Trophoblast cell (in vitro differentiated cells and primary cell): ENCODE measurements at regions not wholly inside any gene's neighbourhood (a gene's known extent, or its start where the extent isn't known, plus 50 kb on each side); places are given as distances from the start of the nearest gene placed in this dataset.

ENCODE experiments used
- DNase-seq, 2 donors: peaks; one replicate each; pipeline ENCODE4 v3.0.0-alpha.2; 2016
- H2AFZ ChIP-seq: 2 replicates; pipeline ENCODE4 v1.6.1; 2013; ENCODE audit warnings: low read length, moderate library complexity, mild to moderate bottlenecking; ENCODE audit not compliant: insufficient read depth, poor library complexity
- H2AK5ac ChIP-seq: 2 replicates; pipeline ENCODE4 v1.6.1; 2013; ENCODE audit warnings: mild to moderate bottlenecking, low read length
- H2BK120ac ChIP-seq: 2 replicates; pipeline ENCODE4 v1.6.1; 2013; ENCODE audit warnings: low read length, mild to moderate bottlenecking, moderate library complexity; ENCODE audit not compliant: insufficient read depth, poor library complexity
- H2BK12ac ChIP-seq: 2 replicates; pipeline ENCODE4 v1.6.1; 2013; ENCODE audit warnings: mild to moderate bottlenecking, low read length, moderate library complexity
- H2BK5ac ChIP-seq: 2 replicates; pipeline ENCODE4 v1.6.1; 2013; ENCODE audit warnings: low read length, low read depth, moderate library complexity, mild to moderate bottlenecking; ENCODE audit not compliant: poor library complexity
- H3K14ac ChIP-seq: 2 replicates; pipeline ENCODE4 v1.6.1; 2013; ENCODE audit warnings: mild to moderate bottlenecking, low read length
- H3K18ac ChIP-seq: 2 replicates; pipeline ENCODE4 v1.6.1; 2013; ENCODE audit warnings: mild to moderate bottlenecking, low read length
- H3K23ac ChIP-seq: 2 replicates; pipeline ENCODE4 v1.6.1; 2013; ENCODE audit warnings: low read length
- H3K27ac ChIP-seq: 2 replicates; pipeline ENCODE4 v1.5.1; 2013; ENCODE audit warnings: low read depth, mild to moderate bottlenecking, inconsistent platforms, low read length, moderate library complexity
- H3K27me3 ChIP-seq: 2 replicates; pipeline ENCODE4 v1.6.1; 2013; ENCODE audit warnings: inconsistent platforms, mild to moderate bottlenecking, low read length, moderate library complexity; ENCODE audit not compliant: insufficient read depth
- H3K36me3 ChIP-seq, 2 experiments: 1 replicate in 1 of 2; 2 replicates in 1 of 2; pipeline ENCODE4 v1.6.1; 2013; ENCODE audit warnings: low read length in 2 of 2, mild to moderate bottlenecking in 2 of 2, moderate library complexity in 1 of 2; ENCODE audit not compliant: insufficient read depth in 2 of 2, control insufficient read depth in 1 of 2
- H3K4ac ChIP-seq: 2 replicates; pipeline ENCODE4 v1.6.1; 2013; ENCODE audit warnings: low read depth, mild to moderate bottlenecking, low read length, moderate library complexity
- H3K4me1 ChIP-seq, 2 experiments: 1 replicate in 1 of 2; 2 replicates in 1 of 2; pipeline ENCODE4 v1.6.1; 2013; ENCODE audit warnings: low read length in 2 of 2, mild to moderate bottlenecking in 2 of 2, moderate library complexity in 1 of 2; ENCODE audit not compliant: insufficient read depth in 2 of 2, control insufficient read depth in 1 of 2
- H3K4me2 ChIP-seq: 2 replicates; pipeline ENCODE4 v1.6.1; 2013; ENCODE audit warnings: inconsistent platforms, mild to moderate bottlenecking, low read length, moderate library complexity
- H3K4me3 ChIP-seq: 2 replicates; pipeline ENCODE4 v1.5.1; 2013; ENCODE audit warnings: mild to moderate bottlenecking, low read depth, low read length, inconsistent platforms
- H3K79me1 ChIP-seq: one replicate; pipeline ENCODE4 v1.6.1; 2013; ENCODE audit warnings: low read length
- H3K79me2 ChIP-seq: 2 replicates; pipeline ENCODE4 v1.6.1; 2013; ENCODE audit warnings: low read length, mild to moderate bottlenecking; ENCODE audit not compliant: control insufficient read depth, insufficient read depth, poor library complexity
- H3K9ac ChIP-seq: 2 replicates; pipeline ENCODE4 v1.6.1; 2013; ENCODE audit warnings: mild to moderate bottlenecking, low read length
- H3K9me3 ChIP-seq: 2 replicates; pipeline ENCODE4 v1.6.1; 2013; ENCODE audit warnings: low read depth, mild to moderate bottlenecking, control low read depth, inconsistent platforms, low read length; ENCODE audit not compliant: insufficient read depth
- H4K12ac ChIP-seq: 2 replicates; pipeline ENCODE4 v1.6.1; 2013; ENCODE audit warnings: low read depth, mild to moderate bottlenecking, low read length, moderate library complexity
- H4K8ac ChIP-seq: 2 replicates; pipeline ENCODE4 v1.6.1; 2013; ENCODE audit warnings: low read depth, mild to moderate bottlenecking, low read length, moderate library complexity
- H4K91ac ChIP-seq: one replicate; pipeline ENCODE4 v1.6.1; 2013; ENCODE audit warnings: low read depth, mild to moderate bottlenecking, low read length, moderate library complexity
- WGBS: extraction: QIAGEN DNeasy Blood & Tissue Kit; methylation state at CpG from one replicate; pipeline ENCODE4 v1.1.7; 2013; ENCODE audit warnings: missing lambda C conversion rate; ENCODE audit not compliant: insufficient read length, insufficient coverage; ENCODE audit errors: extremely low coverage; 5-methylcytosine and 5-hydroxymethylcytosine counted together

DNA sequence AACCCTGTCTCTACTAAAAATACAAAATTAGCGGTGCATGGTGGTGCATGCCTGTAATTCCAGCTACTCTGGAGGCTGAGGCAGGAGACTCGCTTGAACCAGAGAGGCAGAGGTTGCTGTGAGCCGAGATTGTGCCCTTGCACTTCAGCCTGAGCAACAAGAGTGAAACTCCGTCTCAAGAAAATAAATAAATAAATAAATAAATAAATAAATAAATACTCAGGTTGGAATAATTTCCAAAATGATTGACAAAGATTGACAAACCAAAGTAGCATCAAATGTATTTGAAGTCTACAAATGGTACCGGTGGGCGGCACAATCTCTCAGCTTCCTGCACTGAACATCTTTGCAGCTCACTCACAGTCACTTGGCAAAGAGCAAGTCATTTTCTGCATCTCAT lies 144.1 kb upstream of the NRSN1 start:
- no peaks in the 10 kb centered on the region for H3K79me1 ChIP-seq
- H3K9me3 ChIP-seq, result no peaks in the 10 kb centered on the region
- no peak overlapping the region for H2AK5ac ChIP-seq
- H2BK120ac ChIP-seq, result no peak overlapping the region
- H3K79me2 ChIP-seq, result no peaks in the 10 kb centered on the region
- no peak overlapping the region for H3K4me3 ChIP-seq
- H4K12ac ChIP-seq, result no peak overlapping the region
- H2BK12ac ChIP-seq, result no peak overlapping the region
- no peak overlapping the region for H3K27ac ChIP-seq
- H2BK5ac ChIP-seq, result no peak overlapping the region
- no peak for DNase-seq
- H3K27me3 ChIP-seq, result no peaks in the 10 kb centered on the region
- H3K9ac ChIP-seq, result no peak overlapping the region
- H3K4me2 ChIP-seq, result no peak overlapping the region
- no peaks in the 10 kb centered on the region for H3K4me1 ChIP-seq
- H3K36me3 ChIP-seq, result no peaks in the 10 kb centered on the region
- no peak overlapping the region for H3K4ac ChIP-seq
- no peak overlapping the region for H3K18ac ChIP-seq
- WGBS, result no CpG with 5 or more reads among the region's 6 CpGs
- H4K91ac ChIP-seq, result no peak overlapping the region
- no peak overlapping the region for H4K8ac ChIP-seq
- no peak overlapping the region for H3K23ac ChIP-seq
- H3K14ac ChIP-seq, result no peak overlapping the region
- no peak overlapping the region for H2AFZ ChIP-seq

DNA sequence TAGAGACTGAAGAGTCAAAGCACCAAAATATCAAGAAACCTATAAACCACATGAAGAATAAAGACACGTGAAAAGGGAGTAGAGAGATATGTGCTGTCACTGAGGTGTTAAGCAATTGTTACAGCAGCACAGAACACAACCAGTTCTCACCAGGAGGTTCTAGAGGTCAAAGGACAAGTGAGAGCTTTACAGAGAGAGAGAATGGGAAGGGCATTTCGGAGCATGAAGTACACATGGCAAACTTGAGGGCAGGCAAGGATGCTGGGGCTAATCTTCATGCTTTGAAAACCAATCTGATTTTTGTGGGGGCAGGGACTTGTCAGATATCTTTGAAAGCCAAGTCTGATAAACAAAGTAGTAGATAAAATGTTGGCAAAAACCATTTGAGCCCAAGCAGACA lies 142.3 kb upstream of the NRSN1 start:
- no peak overlapping the region for H3K23ac ChIP-seq
- H3K79me1 ChIP-seq, result no peaks in the 10 kb centered on the region
- H2BK120ac ChIP-seq, result no peak overlapping the region
- no peak overlapping the region for H3K14ac ChIP-seq
- H4K91ac ChIP-seq, result no peak overlapping the region
- no peak overlapping the region for H2BK12ac ChIP-seq
- H3K4ac ChIP-seq, result no peak overlapping the region
- no peaks in the 10 kb centered on the region for H3K27me3 ChIP-seq
- H3K4me3 ChIP-seq, result no peak overlapping the region
- no peaks in the 10 kb centered on the region for H3K9me3 ChIP-seq
- H3K9ac ChIP-seq, result no peak overlapping the region
- no peak overlapping the region for H2BK5ac ChIP-seq
- H3K4me2 ChIP-seq, result no peak overlapping the region
- DNase-seq, result no peak
- no peaks in the 10 kb centered on the region for H3K79me2 ChIP-seq
- H4K12ac ChIP-seq, result no peak overlapping the region
- no peaks in the 10 kb centered on the region for H3K4me1 ChIP-seq
- no peak overlapping the region for H3K27ac ChIP-seq
- H3K18ac ChIP-seq, result no peak overlapping the region
- no CpG with 5 or more reads among the region's 2 CpGs for WGBS
- H4K8ac ChIP-seq, result no peak overlapping the region
- no peak overlapping the region for H2AFZ ChIP-seq
- H2AK5ac ChIP-seq, result no peak overlapping the region
- H3K36me3 ChIP-seq, result no peaks in the 10 kb centered on the region

DNA sequence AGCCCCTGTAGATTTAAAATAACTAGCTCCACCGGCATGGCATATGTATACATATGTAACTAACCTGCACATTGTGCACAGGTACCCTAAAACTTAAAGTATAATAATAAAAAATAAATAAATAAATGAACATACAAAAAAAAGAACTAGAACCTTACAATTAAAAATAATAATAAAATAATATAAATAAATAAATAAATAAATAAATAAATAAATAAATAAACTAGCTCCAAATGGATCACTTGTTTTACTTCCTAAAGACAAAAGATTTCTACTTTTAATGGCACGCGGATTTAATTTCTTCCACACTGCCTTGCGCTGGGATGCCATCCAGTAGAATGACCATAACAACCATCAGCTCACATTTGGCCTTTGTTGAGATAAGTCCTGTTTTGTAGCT lies 141.0 kb upstream of the NRSN1 start:
- H3K4me3 ChIP-seq, result no peak overlapping the region
- DNase-seq, result no peak
- no CpG with 5 or more reads among the region's 4 CpGs for WGBS

DNA sequence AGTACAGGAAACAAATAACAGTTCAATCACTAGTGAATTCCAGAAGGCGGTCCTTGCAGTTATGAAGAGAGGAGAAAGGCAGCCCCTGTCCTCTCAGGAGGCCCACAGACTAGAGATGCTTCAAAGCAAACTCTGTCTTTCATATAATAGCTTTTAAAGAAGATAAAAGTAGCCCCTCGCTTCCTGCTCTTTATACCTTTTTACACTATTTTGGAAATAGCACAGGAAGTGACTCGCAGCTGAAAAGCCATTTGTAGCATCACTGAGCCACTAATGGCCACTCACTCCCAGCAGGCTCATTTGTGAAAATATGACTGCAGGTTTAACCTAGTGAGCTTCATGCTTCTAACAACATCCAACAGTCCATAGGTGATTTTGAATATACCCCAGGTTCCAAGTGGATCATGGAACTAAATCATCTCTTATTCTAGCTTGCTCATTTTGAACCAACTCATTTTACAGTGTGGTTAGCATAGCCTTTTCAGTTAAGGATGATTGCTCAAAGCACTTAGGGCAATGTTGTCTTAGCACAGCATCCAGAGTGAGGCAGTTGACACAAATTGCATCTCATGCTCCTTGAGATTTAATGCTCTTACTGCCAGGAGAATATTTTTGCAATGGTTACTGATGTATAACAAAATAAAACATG lies 136.0 kb upstream of the NRSN1 start:
- Histone ChIP-seq H3K4me2 (no peak overlapping the region), H2BK5ac (no peak overlapping the region)
- WGBS, result no CpG with 5 or more reads among the region's 3 CpGs

More for the DNA sequence above, 141.0 kb upstream of the NRSN1 start:
- Histone ChIP-seq H3K4ac (no peak overlapping the region), H3K36me3 (no peaks in the 10 kb centered on the region), H4K8ac (no peak overlapping the region), H3K9me3 (no peaks in the 10 kb centered on the region), H3K14ac (no peak overlapping the region), H3K79me2 (no peaks in the 10 kb centered on the region), H2AFZ (no peak overlapping the region), H2AK5ac (no peak overlapping the region), H2BK5ac (no peak overlapping the region), H3K27ac (no peak overlapping the region), H4K91ac (no peak overlapping the region), H3K79me1 (no peaks in the 10 kb centered on the region), H2BK120ac (no peak overlapping the region), H3K27me3 (no peaks in the 10 kb centered on the region), H2BK12ac (no peak overlapping the region), H3K23ac (no peak overlapping the region), H4K12ac (no peak overlapping the region), H3K4me2 (no peak overlapping the region), H3K9ac (no peak overlapping the region), H3K4me1 (no peaks in the 10 kb centered on the region), H3K18ac (no peak overlapping the region)

More for the DNA sequence above, 136.0 kb upstream of the NRSN1 start:
- Histone ChIP-seq H3K4me1 (no peaks in the 10 kb centered on the region), H3K9ac (no peak overlapping the region), H3K79me1 (no peaks in the 10 kb centered on the region), H3K23ac (no peak overlapping the region), H3K27ac (no peak overlapping the region), H3K18ac (no peak overlapping the region), H3K9me3 (no peaks in the 10 kb centered on the region), H3K27me3 (no peaks in the 10 kb centered on the region), H3K4me3 (no peak overlapping the region), H3K4ac (no peak overlapping the region), H4K8ac (no peak overlapping the region), H2AFZ (no peak overlapping the region), H2BK12ac (no peak overlapping the region), H3K36me3 (no peaks in the 10 kb centered on the region), H4K12ac (no peak overlapping the region), H3K14ac (no peak overlapping the region), H2BK120ac (no peak overlapping the region), H2AK5ac (no peak overlapping the region), H3K79me2 (no peaks in the 10 kb centered on the region), H4K91ac (no peak overlapping the region)
- DNase-seq, result no peak
